DOHH2 (cell line): ENCODE measurements at regions not wholly inside any gene's neighbourhood (a gene's known extent, or its start where the extent isn't known, plus 50 kb on each side); places are given as distances from the start of the nearest gene placed in this dataset.

Source experiments
- H3F3A ChIP-seq: fragments of 200-600 bp; sonication (generic), shearing (Covaris generic); 2 replicates; pipeline ENCODE4 v1.6.0; 2016; ENCODE audit warnings: antibody characterized with exemption, mild to moderate bottlenecking; ENCODE audit not compliant: control insufficient read depth, insufficient read depth
- H3K27ac ChIP-seq: fragments of 200-600 bp; sonication (generic); 2 replicates; pipeline ENCODE4 v1.5.1; 2014; ENCODE audit warnings: low read depth, mild to moderate bottlenecking, low read length, moderate library complexity
- H3K27me3 ChIP-seq: fragments of 200-600 bp; sonication (generic); 2 replicates; pipeline ENCODE4 v1.6.1; 2014; ENCODE audit warnings: mild to moderate bottlenecking, low read length, mixed read lengths; ENCODE audit not compliant: control insufficient read depth
- H3K36me3 ChIP-seq: fragments of 200-600 bp; sonication (generic); 2 replicates; pipeline ENCODE4 v1.6.1; 2014; ENCODE audit warnings: mild to moderate bottlenecking, low read length, moderate library complexity, mixed read lengths; ENCODE audit not compliant: control insufficient read depth
- H3K4me1 ChIP-seq: fragments of 200-600 bp; sonication (generic); 2 replicates; pipeline ENCODE4 v1.6.1; 2014; ENCODE audit warnings: mild to moderate bottlenecking, low read length, mixed read lengths; ENCODE audit not compliant: control insufficient read depth
- H3K4me2 ChIP-seq: fragments of 200-600 bp; sonication (generic); 2 replicates; pipeline ENCODE4 v1.6.0; 2014; ENCODE audit warnings: mild to moderate bottlenecking, low read length, moderate library complexity
- H3K4me3 ChIP-seq: fragments of 200-600 bp; sonication (generic); 2 replicates; pipeline ENCODE4 v1.5.1; 2014; ENCODE audit warnings: mild to moderate bottlenecking, low read length, mixed read lengths
- H3K79me2 ChIP-seq: fragments of 200-600 bp; sonication (generic); 2 replicates; pipeline ENCODE4 v1.6.1; 2014; ENCODE audit warnings: mild to moderate bottlenecking, low read length, mixed read lengths; ENCODE audit not compliant: control insufficient read depth
- H3K9me2 ChIP-seq: fragments of 200-600 bp; sonication (generic); replicated peaks from 2 replicates; pipeline ENCODE4 v1.6.1; 2014; ENCODE audit warnings: mild to moderate bottlenecking, low read length, mixed read lengths; ENCODE audit not compliant: control insufficient read depth
- H3K9me3 ChIP-seq: fragments of 200-600 bp; sonication (generic); 2 replicates; pipeline ENCODE4 v1.6.1; 2014; ENCODE audit warnings: antibody characterized with exemption, low read length, mixed read lengths; ENCODE audit not compliant: control insufficient read depth, insufficient read depth
- H4K20me1 ChIP-seq: fragments of 200-600 bp; sonication (generic); 2 replicates; pipeline ENCODE4 v1.6.0; 2014; ENCODE audit warnings: low read depth, mild to moderate bottlenecking, antibody characterized with exemption, low read length, moderate library complexity; ENCODE audit not compliant: control insufficient read depth, insufficient read depth
- EZH2phosphoT487 ChIP-seq: fragments of 200-600 bp; sonication (generic); IDR thresholded peaks from 2 replicates; pipeline ENCODE4 v1.6.1; 2017; ENCODE audit warnings: borderline replicate concordance, mild to moderate bottlenecking, antibody characterized with exemption, low read length, moderate library complexity, mixed read lengths
- TF ChIP-seq, protein P1 (sequence below): fragments of 200-600 bp; sonication (generic); IDR thresholded peaks from one replicate; pipeline ENCODE4 v1.5.1; 2014; ENCODE audit warnings: antibody characterized with exemption, mild to moderate bottlenecking, low read depth, low read length; ENCODE audit not compliant: poor library complexity, severe bottlenecking

DNA sequence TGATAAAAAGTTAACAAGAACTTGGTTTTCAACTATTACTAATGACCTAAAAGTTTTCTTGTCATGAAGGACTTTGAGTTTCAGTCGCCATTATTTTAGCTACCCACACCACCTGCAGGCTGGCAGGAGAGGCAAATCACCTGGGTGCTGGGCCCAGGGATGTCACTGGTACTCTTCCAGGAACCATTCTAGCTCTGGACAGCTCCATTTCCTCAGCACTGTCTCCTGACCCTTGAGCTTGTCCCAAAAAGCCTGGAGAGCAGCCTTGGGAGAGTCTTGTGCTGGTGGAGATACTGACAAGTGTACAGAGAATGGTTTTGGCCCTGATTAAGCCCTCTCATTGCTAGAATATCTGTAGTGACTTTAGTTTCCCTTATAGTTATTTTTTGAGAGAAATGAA lies 1924.1 kb upstream of the WWC1 start:
- no peaks in the 10 kb centered on the region for H3K27me3 ChIP-seq
- no peak for TF ChIP-seq EZH2phosphoT487
- TF ChIP-seq, protein P1, sequence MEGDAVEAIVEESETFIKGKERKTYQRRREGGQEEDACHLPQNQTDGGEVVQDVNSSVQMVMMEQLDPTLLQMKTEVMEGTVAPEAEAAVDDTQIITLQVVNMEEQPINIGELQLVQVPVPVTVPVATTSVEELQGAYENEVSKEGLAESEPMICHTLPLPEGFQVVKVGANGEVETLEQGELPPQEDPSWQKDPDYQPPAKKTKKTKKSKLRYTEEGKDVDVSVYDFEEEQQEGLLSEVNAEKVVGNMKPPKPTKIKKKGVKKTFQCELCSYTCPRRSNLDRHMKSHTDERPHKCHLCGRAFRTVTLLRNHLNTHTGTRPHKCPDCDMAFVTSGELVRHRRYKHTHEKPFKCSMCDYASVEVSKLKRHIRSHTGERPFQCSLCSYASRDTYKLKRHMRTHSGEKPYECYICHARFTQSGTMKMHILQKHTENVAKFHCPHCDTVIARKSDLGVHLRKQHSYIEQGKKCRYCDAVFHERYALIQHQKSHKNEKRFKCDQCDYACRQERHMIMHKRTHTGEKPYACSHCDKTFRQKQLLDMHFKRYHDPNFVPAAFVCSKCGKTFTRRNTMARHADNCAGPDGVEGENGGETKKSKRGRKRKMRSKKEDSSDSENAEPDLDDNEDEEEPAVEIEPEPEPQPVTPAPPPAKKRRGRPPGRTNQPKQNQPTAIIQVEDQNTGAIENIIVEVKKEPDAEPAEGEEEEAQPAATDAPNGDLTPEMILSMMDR = no peak
- no peaks in the 10 kb centered on the region for H3K9me3 ChIP-seq
- H3K4me3 ChIP-seq = no peak overlapping the region
- H3K9me2 ChIP-seq = no peaks in the 10 kb centered on the region
- no peaks in the 10 kb centered on the region for H3K4me1 ChIP-seq
- no peaks in the 10 kb centered on the region for H3K79me2 ChIP-seq
- H3K27ac ChIP-seq = no peak overlapping the region
- no peaks in the 10 kb centered on the region for H4K20me1 ChIP-seq
- no peak overlapping the region for H3K4me2 ChIP-seq
- H3F3A ChIP-seq = no peaks in the 10 kb centered on the region
- no peaks in the 10 kb centered on the region for H3K36me3 ChIP-seq

DNA sequence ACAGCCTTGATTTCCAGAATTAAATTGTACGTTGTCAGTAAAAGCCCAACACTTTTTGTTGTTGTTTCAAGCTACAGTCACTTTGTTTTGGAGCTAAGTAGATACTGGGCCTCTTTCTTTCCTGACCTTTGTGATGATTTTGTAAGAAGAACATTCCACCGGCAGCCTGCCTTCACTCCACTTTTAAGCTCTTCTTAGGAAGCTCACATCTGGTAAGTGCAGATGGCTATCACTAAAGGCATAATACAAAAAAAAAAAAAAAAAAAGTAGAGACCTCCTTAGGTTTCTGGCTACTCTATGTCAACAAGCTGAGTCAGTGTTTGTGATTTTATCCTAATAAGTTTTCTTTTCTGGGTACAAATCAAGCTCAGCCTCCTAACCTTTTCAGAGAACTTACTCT lies 1922.1 kb upstream of the WWC1 start:
- TF ChIP-seq, protein P1 = no peak
- no peak for TF ChIP-seq EZH2phosphoT487
- Histone ChIP-seq H3F3A (no peaks in the 10 kb centered on the region), H3K9me3 (no peaks in the 10 kb centered on the region), H3K4me1 (no peaks in the 10 kb centered on the region), H3K27me3 (no peaks in the 10 kb centered on the region), H3K4me3 (no peak overlapping the region), H3K4me2 (no peak overlapping the region), H3K36me3 (no peaks in the 10 kb centered on the region), H3K27ac (no peak overlapping the region), H4K20me1 (no peaks in the 10 kb centered on the region), H3K79me2 (no peaks in the 10 kb centered on the region), H3K9me2 (no peaks in the 10 kb centered on the region)

DNA sequence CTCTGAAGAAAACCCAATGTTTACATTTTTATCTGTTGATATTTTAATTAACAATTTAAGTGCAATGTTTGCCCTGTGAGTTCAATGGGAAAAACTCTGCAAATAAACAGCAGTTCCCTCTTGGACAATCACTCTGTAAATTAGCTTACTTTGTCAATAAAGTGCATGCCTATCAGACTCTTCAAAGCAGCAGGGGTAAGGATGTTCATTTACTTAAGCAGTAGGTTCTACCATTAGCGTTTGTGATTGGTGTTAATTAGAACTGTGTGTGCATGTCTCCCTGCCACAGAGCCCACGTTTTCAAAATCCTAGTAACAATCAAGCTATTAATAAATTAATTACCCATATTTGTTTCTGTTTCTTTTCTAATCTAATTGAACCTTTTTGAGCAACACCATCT lies 1921.6 kb upstream of the WWC1 start:
- Histone ChIP-seq H3K9me3 (no peaks in the 10 kb centered on the region), H3K4me2 (no peak overlapping the region), H3F3A (no peaks in the 10 kb centered on the region), H3K27ac (no peak overlapping the region), H3K27me3 (no peaks in the 10 kb centered on the region), H3K36me3 (no peaks in the 10 kb centered on the region), H3K4me3 (no peak overlapping the region), H3K9me2 (no peaks in the 10 kb centered on the region), H4K20me1 (no peaks in the 10 kb centered on the region), H3K4me1 (no peaks in the 10 kb centered on the region), H3K79me2 (no peaks in the 10 kb centered on the region)
- TF ChIP-seq, protein P1 = no peak
- TF ChIP-seq EZH2phosphoT487 = no peak
